ENCODE measurements at regions not wholly inside any gene's neighbourhood (a gene's known extent, or its start where the extent isn't known, plus 50 kb on each side); places are given as distances from the start of the nearest gene placed in this dataset.
"Not testable (repeated sequence)": the region's sequence is repeated elsewhere in the genome, so short reads cannot be mapped to it uniquely, and the experiment has no call there.

- not testable (repeated sequence) for DNase-seq (ENCODE audit: low spot score)
Measured at GRCh38 chr3:23144051-23144450, 59.1 kb upstream of the UBE2E2 start.

GRCh38 chr3:23146163-23146562 lies 57.0 kb upstream of the UBE2E2 start:
- no peak for DNase-seq (ENCODE audit: low spot score)

DNA sequence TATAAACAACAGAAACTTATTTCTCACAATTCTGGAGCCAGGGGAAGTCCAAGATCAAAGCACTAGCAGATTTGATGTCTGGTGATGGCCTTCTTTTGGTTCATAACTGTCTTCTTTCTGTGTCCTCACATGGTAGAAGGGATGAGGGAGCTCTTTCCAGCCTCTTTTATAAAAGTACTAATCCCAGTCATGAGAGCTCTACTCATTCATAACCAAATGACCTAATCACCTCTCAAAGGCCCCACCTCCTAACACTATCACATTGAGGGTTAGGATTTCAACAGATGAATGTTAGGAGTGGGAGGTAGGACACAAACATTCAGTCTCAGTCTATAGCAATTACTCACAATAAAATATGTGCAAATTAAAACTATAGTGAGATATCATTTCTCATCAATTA lies 50.1 kb upstream of the UBE2E2 start:
- DNase-seq (ENCODE audit: low spot score) = no peak
